Suprapubic skin (tissue), 4 donors: ENCODE measurements at regions not wholly inside any gene's neighbourhood (a gene's known extent, or its start where the extent isn't known, plus 50 kb on each side); places are given as distances from the start of the nearest gene placed in this dataset.

ENCODE experiments used
- EP300 ChIP-seq: sonication (generic); formaldehyde crosslinking; IDR thresholded peaks from one replicate; pipeline ENCODE4 v1.6.1; 2017; ENCODE audit warnings: antibody characterized with exemption
- POLR2A ChIP-seq, 2 donors: fragments of 450-650 bp; IDR thresholded peaks; one replicate each; pipeline ENCODE4 v1.6.1; 2017; ENCODE audit warnings: antibody characterized with exemption in 2 of 2, mild to moderate bottlenecking in 2 of 2, moderate library complexity in 2 of 2
- POLR2AphosphoS5 ChIP-seq, 3 donors: sonication (generic); formaldehyde crosslinking; IDR thresholded peaks; one replicate each; pipeline ENCODE4 v1.6.1; 2017; ENCODE audit warnings: antibody characterized with exemption in 3 of 3
- TF ChIP-seq, protein P1 (sequence below), 2 donors: fragments of 200-600 bp in 1 of 2; fragments of 450-650 bp in 1 of 2; sonication (generic) in 1 of 2; IDR thresholded peaks; one replicate each; pipeline ENCODE4 v1.5.1; 2016 to 2019; ENCODE audit warnings: antibody characterized with exemption in 2 of 2, mild to moderate bottlenecking in 1 of 2, moderate library complexity in 1 of 2

DNA sequence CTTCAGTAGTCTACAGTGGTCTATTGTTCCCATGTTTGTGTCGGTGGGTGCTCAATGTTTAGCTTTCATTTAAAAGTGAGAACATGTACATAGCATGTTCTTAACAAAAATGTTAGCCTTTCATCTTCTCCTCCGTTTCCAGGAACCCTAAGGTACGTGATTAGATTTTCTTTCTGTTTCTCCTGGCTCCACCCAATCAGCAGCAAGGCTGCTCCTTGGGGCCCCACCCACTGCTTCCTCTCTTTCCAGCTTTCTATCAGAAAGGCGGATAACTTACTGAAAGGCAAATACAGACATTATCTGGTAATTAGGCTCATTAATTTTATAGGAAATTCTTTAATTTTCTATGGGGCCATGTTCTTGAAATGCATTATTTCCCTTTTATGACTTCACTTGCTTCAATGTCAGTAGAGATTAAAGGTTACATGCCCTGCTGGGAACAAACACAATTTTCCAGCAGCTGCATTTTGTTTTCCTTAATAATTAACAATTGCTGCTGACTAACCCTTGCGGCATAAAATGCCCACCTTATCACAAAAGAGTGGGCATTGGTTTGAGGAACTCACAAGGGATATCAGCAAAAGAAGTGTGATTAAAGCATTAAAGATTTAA is 324.9 kb upstream of the SNX7 start:
- TF ChIP-seq, protein P1, sequence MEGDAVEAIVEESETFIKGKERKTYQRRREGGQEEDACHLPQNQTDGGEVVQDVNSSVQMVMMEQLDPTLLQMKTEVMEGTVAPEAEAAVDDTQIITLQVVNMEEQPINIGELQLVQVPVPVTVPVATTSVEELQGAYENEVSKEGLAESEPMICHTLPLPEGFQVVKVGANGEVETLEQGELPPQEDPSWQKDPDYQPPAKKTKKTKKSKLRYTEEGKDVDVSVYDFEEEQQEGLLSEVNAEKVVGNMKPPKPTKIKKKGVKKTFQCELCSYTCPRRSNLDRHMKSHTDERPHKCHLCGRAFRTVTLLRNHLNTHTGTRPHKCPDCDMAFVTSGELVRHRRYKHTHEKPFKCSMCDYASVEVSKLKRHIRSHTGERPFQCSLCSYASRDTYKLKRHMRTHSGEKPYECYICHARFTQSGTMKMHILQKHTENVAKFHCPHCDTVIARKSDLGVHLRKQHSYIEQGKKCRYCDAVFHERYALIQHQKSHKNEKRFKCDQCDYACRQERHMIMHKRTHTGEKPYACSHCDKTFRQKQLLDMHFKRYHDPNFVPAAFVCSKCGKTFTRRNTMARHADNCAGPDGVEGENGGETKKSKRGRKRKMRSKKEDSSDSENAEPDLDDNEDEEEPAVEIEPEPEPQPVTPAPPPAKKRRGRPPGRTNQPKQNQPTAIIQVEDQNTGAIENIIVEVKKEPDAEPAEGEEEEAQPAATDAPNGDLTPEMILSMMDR (IDR thresholded peaks at IDR 0.05), result no peak
- TF ChIP-seq POLR2A (IDR thresholded peaks at IDR 0.05), result no peak
- TF ChIP-seq EP300, result no peak
- TF ChIP-seq POLR2AphosphoS5 (IDR thresholded peaks at IDR 0.05), result no peak
